Endodermal cell (in vitro differentiated cells): ENCODE measurements at regions not wholly inside any gene's neighbourhood (a gene's known extent, or its start where the extent isn't known, plus 50 kb on each side); places are given as distances from the start of the nearest gene placed in this dataset.
A peak's percentile ranks its signal among the peaks of the same experiment; 100 is the strongest.

Experiments
- DNase-seq: peaks from one replicate; pipeline ENCODE4 v3.0.0-alpha.2; 2017
- H3K27ac ChIP-seq: 2 replicates; pipeline ENCODE4 v1.5.1; 2013; ENCODE audit warnings: mild to moderate bottlenecking, low read depth, low read length, moderate library complexity
- H3K27me3 ChIP-seq: 2 replicates; pipeline ENCODE4 v1.6.1; 2013; ENCODE audit warnings: mild to moderate bottlenecking, low read length, moderate library complexity; ENCODE audit not compliant: insufficient read depth, control insufficient read depth, poor library complexity, severe bottlenecking
- H3K36me3 ChIP-seq: 2 replicates; pipeline ENCODE4 v1.7.0; 2013; ENCODE audit warnings: mild to moderate bottlenecking, low read length, moderate library complexity; ENCODE audit not compliant: control insufficient read depth, insufficient read depth
- H3K4me1 ChIP-seq: one replicate; pipeline ENCODE4 v1.7.0; 2013; ENCODE audit warnings: low read length; ENCODE audit not compliant: control insufficient read depth, insufficient read depth
- H3K4me3 ChIP-seq: 2 replicates; pipeline ENCODE4 v1.5.1; 2013; ENCODE audit warnings: mild to moderate bottlenecking, low read length, moderate library complexity
- H3K9ac ChIP-seq: 2 replicates; pipeline ENCODE4 v1.6.1; 2013; ENCODE audit warnings: mild to moderate bottlenecking, low read length, moderate library complexity; ENCODE audit not compliant: poor library complexity, severe bottlenecking; ENCODE audit errors: extremely low read depth
- H3K9me3 ChIP-seq: 2 replicates; pipeline ENCODE4 v1.6.1; 2013; ENCODE audit warnings: mild to moderate bottlenecking, low read length, moderate library complexity; ENCODE audit not compliant: control insufficient read depth
- H3K27ac Mint-ChIP-seq: 2 replicates; pipeline ENCODE4 v1.8.0; 2020; ENCODE audit warnings: mixed read lengths
- H3K27me3 Mint-ChIP-seq: 2 replicates; pipeline ENCODE4 v1.8.0; 2021; ENCODE audit warnings: mild to moderate bottlenecking, mixed read lengths; ENCODE audit not compliant: insufficient read depth
- H3K36me3 Mint-ChIP-seq: 2 replicates; pipeline ENCODE4 v1.8.0; 2020; ENCODE audit warnings: low read depth, mixed read lengths
- H3K4me1 Mint-ChIP-seq: 2 replicates; pipeline ENCODE4 v1.8.0; 2020; ENCODE audit warnings: mixed read lengths
- H3K4me3 Mint-ChIP-seq: 2 replicates; pipeline ENCODE4 v1.8.0; 2020; ENCODE audit warnings: mild to moderate bottlenecking, moderate library complexity, mixed read lengths
- H3K9me3 Mint-ChIP-seq: 2 replicates; pipeline ENCODE4 v1.8.0; 2020; ENCODE audit warnings: mild to moderate bottlenecking, mixed read lengths
- CTCF ChIP-seq: fragments of 200-600 bp; sonication (generic); conservative IDR thresholded peaks from 2 replicates; pipeline ENCODE4 v1.5.0; 2021; ENCODE audit warnings: antibody characterized with exemption, mild to moderate bottlenecking
- WGBS, 2 experiments: methylation state at CpG; one replicate each; pipeline versions ENCODE4 v1.1.5 to v1.1.7; 2013; ENCODE audit warnings: missing lambda C conversion rate in 2 of 2, mixed read lengths in 1 of 2; ENCODE audit not compliant: insufficient coverage in 1 of 2, insufficient read length in 1 of 2; 5-methylcytosine and 5-hydroxymethylcytosine counted together

- Histone ChIP-seq H3K9me3 (peaks cover 16% of the 10 kb centered on the region), H3K36me3 (no peaks in the 10 kb centered on the region), H3K9ac (no peak overlapping the region), H3K4me1 (no peaks in the 10 kb centered on the region), H3K4me3 (no peak overlapping the region), H3K27me3 (no peaks in the 10 kb centered on the region), H3K27ac (no peak overlapping the region)
- no peak overlapping the region for H3K27ac Mint-ChIP-seq
- peaks cover 52% of the 10 kb centered on the region for H3K27me3 Mint-ChIP-seq
- H3K4me3 Mint-ChIP-seq = no peak overlapping the region
- peaks cover 12% of the 10 kb centered on the region for H3K4me1 Mint-ChIP-seq
- TF ChIP-seq CTCF = no peak
- WGBS, 2 experiments = 94 to 100% methylated on average over 1 of the region's 1 CpG
- H3K9me3 Mint-ChIP-seq = peaks cover 20% of the 10 kb centered on the region
- H3K36me3 Mint-ChIP-seq = peaks cover 3% of the 10 kb centered on the region
- DNase-seq = no peak
These were observed 124.3 kb downstream of the TMEM17 start for GRCh38 chr2:62381656-62382055.

- Histone ChIP-seq H3K4me1 (no peaks in the 10 kb centered on the region), H3K9me3 (peaks cover 23% of the 10 kb centered on the region), H3K4me3 (no peak overlapping the region), H3K27me3 (no peaks in the 10 kb centered on the region), H3K9ac (no peak overlapping the region), H3K36me3 (no peaks in the 10 kb centered on the region), H3K27ac (no peak overlapping the region)
- no peak overlapping the region for H3K4me3 Mint-ChIP-seq
- H3K9me3 Mint-ChIP-seq = peaks cover 11% of the 10 kb centered on the region
- DNase-seq = no peak
- H3K36me3 Mint-ChIP-seq = peaks cover 2% of the 10 kb centered on the region
- peaks cover 13% of the 10 kb centered on the region for H3K4me1 Mint-ChIP-seq
- WGBS, 2 experiments = 90 to 92% methylated on average over 1 to 2 of the region's 2 CpGs
- no peak overlapping the region for H3K27ac Mint-ChIP-seq
- no peak for TF ChIP-seq CTCF
- H3K27me3 Mint-ChIP-seq = peaks cover 70% of the 10 kb centered on the region
These were observed 126.4 kb downstream of the TMEM17 start for GRCh38 chr2:62379566-62379965.

- Histone ChIP-seq H3K4me3 (peak overlapping the region; percentile 9), H3K4me1 (no peaks in the 10 kb centered on the region), H3K27me3 (peaks cover 22% of the 10 kb centered on the region), H3K9ac (no peak overlapping the region), H3K36me3 (no peaks in the 10 kb centered on the region), H3K27ac (no peak overlapping the region), H3K9me3 (peaks cover 54% of the 10 kb centered on the region)
- DNase-seq = no peak
- WGBS, 2 experiments = 89 to 100% methylated on average over 1 of the region's 1 CpG
- Mint-ChIP-seq H3K4me3 (no peak overlapping the region), H3K9me3 (peaks cover 34% of the 10 kb centered on the region), H3K27ac (no peak overlapping the region), H3K27me3 (peaks cover 87% of the 10 kb centered on the region), H3K36me3 (peaks cover 10% of the 10 kb centered on the region), H3K4me1 (peaks cover 7% of the 10 kb centered on the region)
- no peak for TF ChIP-seq CTCF
These were observed 130.9 kb downstream of the TMEM17 start for GRCh38 chr2:62375113-62375420.
